AG10803 (cell line): ENCODE measurements at regions not wholly inside any gene's neighbourhood (a gene's known extent, or its start where the extent isn't known, plus 50 kb on each side); places are given as distances from the start of the nearest gene placed in this dataset.

ENCODE experiments used
- DNase-seq: peaks from one replicate; pipeline ENCODE4 v3.0.0; 2010; ENCODE audit warnings: low read depth
- H3K4me3 ChIP-seq: 2 replicates; pipeline ENCODE4 v1.5.1; 2011; ENCODE audit warnings: mild to moderate bottlenecking, low read length, control low read depth
- CTCF ChIP-seq: conservative IDR thresholded peaks from 2 replicates; pipeline ENCODE4 v1.5.1; 2011; ENCODE audit warnings: mild to moderate bottlenecking, low read length, control low read depth, inconsistent platforms

GRCh38 chr16:64585367-64585766, 536.5 kb downstream of the CDH11 start:
- TF ChIP-seq CTCF: no peak
- H3K4me3 ChIP-seq: no peak overlapping the region

GRCh38 chr16:64580558-64580957, 541.3 kb downstream of the CDH11 start:
- no peak for TF ChIP-seq CTCF
- no peak overlapping the region for H3K4me3 ChIP-seq
- DNase-seq: no peak

More at GRCh38 chr16:64585367-64585766, 536.5 kb downstream of the CDH11 start:
- DNase-seq: no peak

GRCh38 chr16:64579712-64580111, 542.2 kb downstream of the CDH11 start:
- no peak overlapping the region for H3K4me3 ChIP-seq
- TF ChIP-seq CTCF: no peak
- no peak for DNase-seq

GRCh38 chr16:64545768-64546167, 576.1 kb downstream of the CDH11 start:
- no peak for DNase-seq
- no peak overlapping the region for H3K4me3 ChIP-seq
- no peak for TF ChIP-seq CTCF

- no peak for TF ChIP-seq CTCF
- no peak overlapping the region for H3K4me3 ChIP-seq
- DNase-seq: no peak
Observed at GRCh38 chr16:64544859-64545258, 577.0 kb downstream of the CDH11 start.

GRCh38 chr16:64543441-64543840, 578.4 kb downstream of the CDH11 start:
- peak; percentile 61 for DNase-seq
- no peak overlapping the region for H3K4me3 ChIP-seq
- TF ChIP-seq CTCF: no peak

GRCh38 chr16:64543031-64543430, 578.8 kb downstream of the CDH11 start:
- TF ChIP-seq CTCF: no peak
- H3K4me3 ChIP-seq: no peak overlapping the region
- DNase-seq: no peak
